ENCODE measurements at regions not wholly inside any gene's neighbourhood (a gene's known extent, or its start where the extent isn't known, plus 50 kb on each side); places are given as distances from the start of the nearest gene placed in this dataset.

DNA sequence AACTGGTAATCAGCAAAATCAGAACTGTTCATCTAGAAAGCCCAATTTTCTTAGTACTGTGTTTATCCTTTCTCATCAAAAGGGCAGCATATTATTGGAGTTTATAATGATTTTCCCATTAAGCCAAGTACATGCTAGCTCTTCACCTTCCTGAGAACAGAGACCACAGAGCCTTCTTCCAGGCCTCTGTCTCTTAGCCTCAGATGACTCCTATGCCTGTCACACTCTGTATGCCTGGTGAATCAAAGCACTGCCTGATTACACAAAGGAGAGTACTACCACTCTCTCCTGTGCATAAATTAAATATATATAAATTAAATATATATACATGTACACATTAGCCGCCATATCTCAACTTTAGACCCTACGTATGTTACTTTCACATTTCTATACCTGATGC is 636.1 kb downstream of the NTRK3 start:
- TF ChIP-seq, protein P1, sequence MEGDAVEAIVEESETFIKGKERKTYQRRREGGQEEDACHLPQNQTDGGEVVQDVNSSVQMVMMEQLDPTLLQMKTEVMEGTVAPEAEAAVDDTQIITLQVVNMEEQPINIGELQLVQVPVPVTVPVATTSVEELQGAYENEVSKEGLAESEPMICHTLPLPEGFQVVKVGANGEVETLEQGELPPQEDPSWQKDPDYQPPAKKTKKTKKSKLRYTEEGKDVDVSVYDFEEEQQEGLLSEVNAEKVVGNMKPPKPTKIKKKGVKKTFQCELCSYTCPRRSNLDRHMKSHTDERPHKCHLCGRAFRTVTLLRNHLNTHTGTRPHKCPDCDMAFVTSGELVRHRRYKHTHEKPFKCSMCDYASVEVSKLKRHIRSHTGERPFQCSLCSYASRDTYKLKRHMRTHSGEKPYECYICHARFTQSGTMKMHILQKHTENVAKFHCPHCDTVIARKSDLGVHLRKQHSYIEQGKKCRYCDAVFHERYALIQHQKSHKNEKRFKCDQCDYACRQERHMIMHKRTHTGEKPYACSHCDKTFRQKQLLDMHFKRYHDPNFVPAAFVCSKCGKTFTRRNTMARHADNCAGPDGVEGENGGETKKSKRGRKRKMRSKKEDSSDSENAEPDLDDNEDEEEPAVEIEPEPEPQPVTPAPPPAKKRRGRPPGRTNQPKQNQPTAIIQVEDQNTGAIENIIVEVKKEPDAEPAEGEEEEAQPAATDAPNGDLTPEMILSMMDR (IDR thresholded peaks at IDR 0.05) = no peak
- TF ChIP-seq POLR2A (IDR thresholded peaks at IDR 0.05) = no peak

Data from body of pancreas (tissue), 4 donors.